Esophagus muscularis mucosa (tissue), 4 donors: ENCODE measurements at regions not wholly inside any gene's neighbourhood (a gene's known extent, or its start where the extent isn't known, plus 50 kb on each side); places are given as distances from the start of the nearest gene placed in this dataset.
"Not testable (repeated sequence)": the region's sequence is repeated elsewhere in the genome, so short reads cannot be mapped to it uniquely, and the experiment has no call there.

Experiments
- DNase-seq: peaks from one replicate; pipeline ENCODE4 v3.0.0-alpha.2; 2017; ENCODE audit errors: extremely low spot score
- H3K27ac ChIP-seq, 4 donors: fragments of 200-600 bp; sonication (generic); replicated peaks in 1 of 4; 1 replicate in 3 of 4; 2 replicates in 1 of 4; pipeline ENCODE4 v1.5.1; 2016 to 2019; ENCODE audit warnings: mild to moderate bottlenecking in 1 of 4
- H3K27me3 ChIP-seq, 4 donors: fragments of 200-600 bp; sonication (generic); one replicate each; pipeline versions ENCODE4 v1.5.1 to v1.6.0; 2016 to 2019
- H3K36me3 ChIP-seq, 4 donors: fragments of 200-600 bp; sonication (generic); one replicate each; pipeline ENCODE4 v1.5.1; 2016 to 2019
- H3K4me1 ChIP-seq, 4 donors: fragments of 200-600 bp; sonication (generic); one replicate each; pipeline ENCODE4 v1.5.1; 2016 to 2019
- H3K4me3 ChIP-seq, 4 donors: fragments of 200-600 bp; sonication (generic); 1 replicate in 2 of 4; 2 replicates in 2 of 4; pipeline ENCODE4 v1.5.1; 2016 to 2019; ENCODE audit warnings: mild to moderate bottlenecking in 4 of 4, moderate library complexity in 1 of 4
- H3K9me3 ChIP-seq, 4 donors: fragments of 200-600 bp; sonication (generic); 1 replicate in 3 of 4; 2 replicates in 1 of 4; pipeline ENCODE4 v1.5.1; 2016 to 2019
- EP300 ChIP-seq: sonication (generic); formaldehyde crosslinking; IDR thresholded peaks from one replicate; pipeline ENCODE4 v1.6.1; 2017; ENCODE audit warnings: antibody characterized with exemption
- POLR2A ChIP-seq: fragments of 450-650 bp; IDR thresholded peaks from one replicate; pipeline ENCODE4 v1.6.1; 2017; ENCODE audit warnings: antibody characterized with exemption, moderate library complexity, mild to moderate bottlenecking, low read depth
- POLR2AphosphoS5 ChIP-seq, 2 donors: sonication (generic); formaldehyde crosslinking; IDR thresholded peaks; one replicate each; pipeline ENCODE4 v1.6.1; 2017; ENCODE audit warnings: antibody characterized with exemption in 2 of 2
- WGBS: methylation state at CpG from one replicate; pipeline ENCODE4 v1.1.5; 2018; 5-methylcytosine and 5-hydroxymethylcytosine counted together
- intact Hi-C: fragments of 100-400 bp; cut with DNase I; formaldehyde crosslinking; loops from one replicate; pipeline ENCODE4 v1.15.1; 2023
- TF ChIP-seq, protein P1 (sequence below), 3 experiments: fragments of 200-600 bp in 2 of 3; fragments of 450-650 bp in 1 of 3; sonication (generic) in 2 of 3; IDR thresholded peaks; one replicate each; pipeline ENCODE4 v1.5.1; 2017 to 2019; ENCODE audit warnings: antibody characterized with exemption in 3 of 3, mild to moderate bottlenecking in 2 of 3, moderate library complexity in 1 of 3

DNA sequence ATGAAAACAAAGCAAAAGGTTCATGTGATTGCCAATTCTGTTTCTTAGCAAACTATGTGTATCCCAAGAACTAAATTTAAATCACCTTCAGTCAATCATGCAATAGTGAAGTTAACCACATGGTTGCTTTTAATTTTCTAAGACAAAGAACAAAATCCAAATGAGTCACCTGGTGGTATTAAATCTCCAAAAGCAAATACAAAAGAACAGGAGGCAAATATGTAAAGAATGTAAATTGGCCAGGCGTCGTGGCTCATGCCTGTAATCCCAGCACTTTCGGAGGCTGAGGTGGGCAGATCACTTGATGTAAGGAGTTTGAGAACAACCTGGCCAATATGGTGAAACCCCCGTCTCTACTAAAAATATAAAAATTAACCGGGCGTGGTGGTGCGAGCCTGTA is 54.2 kb upstream of the PIK3R4 start:
- TF ChIP-seq POLR2A, result no peak
- H3K27me3 ChIP-seq, result no peaks in the 10 kb centered on the region
- H3K4me1 ChIP-seq, result no peaks in the 10 kb centered on the region
- H3K4me3 ChIP-seq, result no peak overlapping the region
- H3K36me3 ChIP-seq, result no peaks in the 10 kb centered on the region
- H3K27ac ChIP-seq, result no peak overlapping the region
- intact Hi-C loops, result no loop called here
- no peak for DNase-seq
- 85% methylated on average over 7 of the region's 7 CpGs for WGBS
- H3K9me3 ChIP-seq, result peaks cover 0 to 3% (median 0%) of the 10 kb centered on the region in 4 donors

DNA sequence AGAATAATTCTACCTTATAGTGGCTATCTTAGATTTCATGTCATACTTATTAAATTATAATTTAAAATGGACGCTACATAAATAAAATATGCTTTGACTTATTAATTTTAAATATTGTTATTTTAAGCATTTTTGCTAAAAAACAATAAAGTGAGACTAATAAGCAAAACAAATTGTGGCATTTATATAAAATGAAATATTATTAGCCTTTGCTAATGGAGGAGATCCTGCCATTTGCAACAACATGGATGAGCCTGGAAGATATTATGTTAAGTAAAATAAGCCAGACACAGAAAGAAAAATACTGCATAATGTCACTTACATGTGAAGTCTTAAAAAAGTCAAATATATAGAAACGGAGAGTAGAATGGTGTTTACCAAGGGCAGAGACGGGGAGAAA is 54.8 kb upstream of the PIK3R4 start:
- TF ChIP-seq POLR2A, result no peak
- TF ChIP-seq EP300, result no peak
- TF ChIP-seq, protein P1, sequence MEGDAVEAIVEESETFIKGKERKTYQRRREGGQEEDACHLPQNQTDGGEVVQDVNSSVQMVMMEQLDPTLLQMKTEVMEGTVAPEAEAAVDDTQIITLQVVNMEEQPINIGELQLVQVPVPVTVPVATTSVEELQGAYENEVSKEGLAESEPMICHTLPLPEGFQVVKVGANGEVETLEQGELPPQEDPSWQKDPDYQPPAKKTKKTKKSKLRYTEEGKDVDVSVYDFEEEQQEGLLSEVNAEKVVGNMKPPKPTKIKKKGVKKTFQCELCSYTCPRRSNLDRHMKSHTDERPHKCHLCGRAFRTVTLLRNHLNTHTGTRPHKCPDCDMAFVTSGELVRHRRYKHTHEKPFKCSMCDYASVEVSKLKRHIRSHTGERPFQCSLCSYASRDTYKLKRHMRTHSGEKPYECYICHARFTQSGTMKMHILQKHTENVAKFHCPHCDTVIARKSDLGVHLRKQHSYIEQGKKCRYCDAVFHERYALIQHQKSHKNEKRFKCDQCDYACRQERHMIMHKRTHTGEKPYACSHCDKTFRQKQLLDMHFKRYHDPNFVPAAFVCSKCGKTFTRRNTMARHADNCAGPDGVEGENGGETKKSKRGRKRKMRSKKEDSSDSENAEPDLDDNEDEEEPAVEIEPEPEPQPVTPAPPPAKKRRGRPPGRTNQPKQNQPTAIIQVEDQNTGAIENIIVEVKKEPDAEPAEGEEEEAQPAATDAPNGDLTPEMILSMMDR (IDR thresholded peaks at IDR 0.05), result no peak
- TF ChIP-seq POLR2AphosphoS5 (IDR thresholded peaks at IDR 0.05), result no peak
- intact Hi-C loops, result no loop called here
- no peak overlapping the region for H3K4me3 ChIP-seq
- DNase-seq, result no peak
- no peaks in the 10 kb centered on the region for H3K36me3 ChIP-seq
- no peaks in the 10 kb centered on the region for H3K27me3 ChIP-seq
- no peak overlapping the region for H3K27ac ChIP-seq
- WGBS, result 78% methylated on average over 3 of the region's 3 CpGs
- peaks cover 0 to 3% (median 0%) of the 10 kb centered on the region in 4 donors for H3K9me3 ChIP-seq
- no peaks in the 10 kb centered on the region for H3K4me1 ChIP-seq

GRCh38 chr3:130811557-130811956 is 64.9 kb upstream of the PIK3R4 start:
- no peaks in the 10 kb centered on the region for H3K9me3 ChIP-seq
- WGBS, result 69% methylated on average over 2 of the region's 2 CpGs
- no peak for DNase-seq
- TF ChIP-seq, protein P1 (IDR thresholded peaks at IDR 0.05), result no peak
- TF ChIP-seq POLR2AphosphoS5 (IDR thresholded peaks at IDR 0.05) (no peak), EP300 (no peak), POLR2A (no peak)
- no peaks in the 10 kb centered on the region for H3K36me3 ChIP-seq
- no peak overlapping the region for H3K4me3 ChIP-seq
- no peaks in the 10 kb centered on the region for H3K4me1 ChIP-seq
- intact Hi-C loops, result no loop called here
- H3K27ac ChIP-seq, result no peak overlapping the region
- H3K27me3 ChIP-seq, result no peaks in the 10 kb centered on the region

DNA sequence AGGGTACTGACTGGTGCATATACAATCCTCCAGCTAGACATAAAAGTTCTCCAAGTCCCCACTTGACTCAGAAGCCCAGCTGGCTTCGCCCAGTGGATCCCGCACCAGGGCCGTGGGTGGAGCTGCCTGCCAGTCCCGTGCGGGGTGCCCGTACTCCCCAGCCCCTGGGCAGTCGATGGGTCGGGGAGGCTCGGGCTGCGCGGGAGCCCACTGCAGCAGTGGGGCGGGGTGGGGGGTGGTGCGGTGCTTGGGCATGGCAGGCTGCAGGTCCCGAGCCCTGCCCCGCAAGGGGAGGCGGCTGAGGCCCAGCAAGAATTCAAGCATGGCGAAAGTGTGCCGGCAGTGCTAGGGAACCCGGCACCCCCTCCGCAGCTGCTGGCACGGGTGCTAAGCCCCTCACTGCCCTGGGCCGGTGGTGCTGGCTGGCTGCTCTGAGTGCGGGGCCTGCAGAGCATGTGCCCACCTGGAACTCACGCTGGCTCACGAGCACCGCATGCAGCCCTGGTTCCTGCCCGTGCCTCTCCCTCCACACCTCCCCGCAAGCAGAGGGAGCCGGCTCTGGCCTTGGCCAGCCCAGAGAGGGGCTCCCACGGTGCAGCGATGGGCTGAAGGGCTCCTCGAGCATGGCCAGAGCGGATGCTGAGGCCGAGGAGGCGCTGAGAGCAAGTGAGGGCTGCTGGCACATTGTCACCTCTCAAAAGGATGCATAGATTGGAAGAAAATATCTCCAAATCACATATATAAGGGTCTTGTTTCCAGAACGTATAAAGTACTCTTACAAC is 68.3 kb upstream of the PIK3R4 start:
- H3K4me1 ChIP-seq, result no peaks in the 10 kb centered on the region

GRCh38 chr3:130816561-130817445 is 70.2 kb upstream of the PIK3R4 start:
- Histone ChIP-seq H3K27ac (no peak overlapping the region), H3K27me3 (no peaks in the 10 kb centered on the region), H3K4me1 (no peaks in the 10 kb centered on the region), H3K36me3 (no peaks in the 10 kb centered on the region), H3K9me3 (no peaks in the 10 kb centered on the region), H3K4me3 (no peak overlapping the region)
- intact Hi-C loops, result no loop called here
- no peak for DNase-seq
- 70% methylated on average over 6 of the region's 6 CpGs for WGBS
- TF ChIP-seq POLR2A (no peak), EP300 (no peak), POLR2AphosphoS5 (IDR thresholded peaks at IDR 0.05) (no peak)
- TF ChIP-seq, protein P1 (IDR thresholded peaks at IDR 0.05), result no peak

More for the DNA sequence above, 68.3 kb upstream of the PIK3R4 start:
- TF ChIP-seq, protein P1 (IDR thresholded peaks at IDR 0.05), result no peak
- no peak for TF ChIP-seq POLR2AphosphoS5 (IDR thresholded peaks at IDR 0.05)
- TF ChIP-seq EP300, result no peak
- TF ChIP-seq POLR2A, result no peak
- Histone ChIP-seq H3K9me3 (no peaks in the 10 kb centered on the region), H3K36me3 (no peaks in the 10 kb centered on the region), H3K27me3 (no peaks in the 10 kb centered on the region), H3K27ac (no peak overlapping the region), H3K4me3 (no peak overlapping the region)
- intact Hi-C loops, result no loop called here
- WGBS, result 86% methylated on average over 21 of the region's 36 CpGs
- no peak for DNase-seq

- 86% methylated on average over 3 of the region's 3 CpGs for WGBS
- H3K27me3 ChIP-seq, intact Hi-C loops, H3K4me3 ChIP-seq, H3K9me3 ChIP-seq, DNase-seq, H3K27ac ChIP-seq, H3K36me3 ChIP-seq, H3K4me1 ChIP-seq: not testable (repeated sequence)
Measured at GRCh38 chr3:130818066-130818465, 71.4 kb upstream of the PIK3R4 start.
